ENCODE measurements at regions not wholly inside any gene's neighbourhood (a gene's known extent, or its start where the extent isn't known, plus 50 kb on each side); places are given as distances from the start of the nearest gene placed in this dataset.

DNA sequence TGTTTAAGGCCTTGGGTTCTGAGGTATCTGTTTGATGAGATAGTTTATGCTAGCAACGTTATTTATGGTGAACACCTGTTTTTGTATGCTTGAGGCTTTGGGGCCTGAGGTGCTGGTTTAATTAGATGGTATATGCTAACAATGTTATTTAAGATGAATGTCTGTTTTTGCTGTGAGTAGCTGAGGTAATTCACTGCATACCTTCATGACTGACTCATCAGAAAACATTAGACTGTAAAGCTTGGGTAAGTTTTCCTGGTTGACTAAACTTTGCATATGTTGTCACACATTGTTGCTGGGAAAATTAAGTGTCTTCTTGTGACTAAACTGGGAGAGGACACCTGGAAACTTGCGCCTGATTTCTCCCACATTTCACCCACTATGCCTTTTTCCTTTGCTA, 1026.6 kb downstream of the RAPGEF2 start (continued):
- TF ChIP-seq, protein P1, sequence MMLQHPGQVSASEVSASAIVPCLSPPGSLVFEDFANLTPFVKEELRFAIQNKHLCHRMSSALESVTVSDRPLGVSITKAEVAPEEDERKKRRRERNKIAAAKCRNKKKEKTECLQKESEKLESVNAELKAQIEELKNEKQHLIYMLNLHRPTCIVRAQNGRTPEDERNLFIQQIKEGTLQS (CRISPR knock-in tag; conservative IDR thresholded peaks at IDR 0.05) = no peak
- TF ChIP-seq NR3C1 (CRISPR knock-in tag; conservative IDR thresholded peaks at IDR 0.05; ENCODE audit: low read depth) = no peak

DNA sequence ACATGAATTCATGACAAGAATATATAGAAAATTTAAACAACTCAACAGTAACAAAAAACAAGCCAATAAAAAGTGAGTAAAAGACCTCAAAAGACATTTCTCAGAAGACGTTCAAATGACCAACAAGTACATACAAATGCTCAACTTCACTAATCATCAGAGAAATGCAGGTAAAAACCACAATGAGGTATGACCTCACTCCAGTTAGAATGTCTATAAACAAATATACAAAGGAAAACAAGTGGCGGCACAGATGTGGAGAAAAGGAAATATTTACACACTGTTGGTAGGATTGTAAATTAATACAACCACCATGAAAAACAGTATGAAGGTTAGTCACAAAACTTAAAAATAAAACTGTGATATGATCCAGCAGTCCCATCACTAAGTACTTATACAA, 1033.1 kb downstream of the RAPGEF2 start:
- Mint-ChIP-seq H3K4me1 (peaks cover 24% of the 10 kb centered on the region), H3K9me3 (peaks cover 27% of the 10 kb centered on the region), H3K27me3 (ENCODE audit: low read depth) (no peaks in the 10 kb centered on the region), H3K36me3 (peaks cover 18% of the 10 kb centered on the region), H3K4me3 (no peak overlapping the region), H3K27ac (no peak overlapping the region)
- TF ChIP-seq FOXP1 (CRISPR knock-in tag; IDR thresholded peaks at IDR 0.05; ENCODE audit: borderline replicate concordance) (no peak), TEAD1 (CRISPR knock-in tag; IDR thresholded peaks at IDR 0.05) (no peak), ZNF396 (CRISPR knock-in tag; IDR thresholded peaks at IDR 0.05; ENCODE audit: borderline replicate concordance) (no peak)
- TF ChIP-seq, protein P2, sequence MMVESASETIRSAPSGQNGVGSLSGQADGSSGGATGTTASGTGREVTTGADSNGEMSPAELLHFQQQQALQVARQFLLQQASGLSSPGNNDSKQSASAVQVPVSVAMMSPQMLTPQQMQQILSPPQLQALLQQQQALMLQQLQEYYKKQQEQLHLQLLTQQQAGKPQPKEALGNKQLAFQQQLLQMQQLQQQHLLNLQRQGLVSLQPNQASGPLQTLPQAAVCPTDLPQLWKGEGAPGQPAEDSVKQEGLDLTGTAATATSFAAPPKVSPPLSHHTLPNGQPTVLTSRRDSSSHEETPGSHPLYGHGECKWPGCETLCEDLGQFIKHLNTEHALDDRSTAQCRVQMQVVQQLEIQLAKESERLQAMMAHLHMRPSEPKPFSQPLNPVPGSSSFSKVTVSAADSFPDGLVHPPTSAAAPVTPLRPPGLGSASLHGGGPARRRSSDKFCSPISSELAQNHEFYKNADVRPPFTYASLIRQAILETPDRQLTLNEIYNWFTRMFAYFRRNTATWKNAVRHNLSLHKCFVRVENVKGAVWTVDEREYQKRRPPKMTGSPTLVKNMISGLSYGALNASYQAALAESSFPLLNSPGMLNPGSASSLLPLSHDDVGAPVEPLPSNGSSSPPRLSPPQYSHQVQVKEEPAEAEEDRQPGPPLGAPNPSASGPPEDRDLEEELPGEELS (CRISPR knock-in tag; IDR thresholded peaks at IDR 0.05) = no peak
- TF ChIP-seq, protein P3, sequence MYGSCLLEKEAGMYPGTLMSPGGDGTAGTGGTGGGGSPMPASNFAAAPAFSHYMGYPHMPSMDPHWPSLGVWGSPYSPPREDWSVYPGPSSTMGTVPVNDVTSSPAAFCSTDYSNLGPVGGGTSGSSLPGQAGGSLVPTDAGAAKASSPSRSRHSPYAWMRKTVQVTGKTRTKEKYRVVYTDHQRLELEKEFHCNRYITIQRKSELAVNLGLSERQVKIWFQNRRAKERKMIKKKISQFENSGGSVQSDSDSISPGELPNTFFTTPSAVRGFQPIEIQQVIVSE (CRISPR knock-in tag; IDR thresholded peaks at IDR 0.05; ENCODE audit: borderline replicate concordance) = no peak
- ChIA-PET POLR2A (no interaction called here), CTCF (no interaction called here)
- no peak for ATAC-seq
- DNase-seq (ENCODE audit: low spot score) = no peak

DNA sequence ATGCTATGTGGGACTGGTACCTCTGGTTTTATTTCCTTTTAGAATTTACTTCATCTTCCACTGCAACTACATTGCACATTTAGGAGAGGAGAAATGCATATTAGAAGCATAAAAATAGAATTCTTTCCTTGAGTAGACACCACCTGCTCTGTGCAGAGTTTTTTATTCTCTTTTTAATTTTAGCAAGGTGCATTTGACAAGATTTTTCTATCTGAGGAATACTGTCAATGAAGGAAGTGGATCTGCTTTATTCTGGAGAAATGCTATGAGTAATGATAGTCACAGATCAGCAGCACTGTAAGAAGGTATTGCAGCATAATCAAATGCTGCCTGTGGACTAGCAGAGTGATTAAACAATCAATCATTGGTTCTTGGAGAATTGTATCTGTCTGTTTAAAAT, 1038.3 kb downstream of the RAPGEF2 start:
- ATAC-seq (no peak), DNase-seq (ENCODE audit: low spot score) (no peak)
- Mint-ChIP-seq H3K9me3 (no peaks in the 10 kb centered on the region), H3K27me3 (ENCODE audit: low read depth) (no peaks in the 10 kb centered on the region), H3K4me1 (peaks cover 29% of the 10 kb centered on the region), H3K4me3 (no peak overlapping the region), H3K27ac (no peak overlapping the region), H3K36me3 (no peaks in the 10 kb centered on the region)
- POLR2A ChIA-PET = no interaction called here
- CTCF ChIA-PET = no interaction called here
- TF ChIP-seq JAZF1 (CRISPR knock-in tag; IDR thresholded peaks at IDR 0.05) = no peak
- TF ChIP-seq, protein P4, sequence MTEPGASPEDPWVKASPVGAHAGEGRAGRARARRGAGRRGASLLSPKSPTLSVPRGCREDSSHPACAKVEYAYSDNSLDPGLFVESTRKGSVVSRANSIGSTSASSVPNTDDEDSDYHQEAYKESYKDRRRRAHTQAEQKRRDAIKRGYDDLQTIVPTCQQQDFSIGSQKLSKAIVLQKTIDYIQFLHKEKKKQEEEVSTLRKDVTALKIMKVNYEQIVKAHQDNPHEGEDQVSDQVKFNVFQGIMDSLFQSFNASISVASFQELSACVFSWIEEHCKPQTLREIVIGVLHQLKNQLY (CRISPR knock-in tag; IDR thresholded peaks at IDR 0.05) = no peak
- TF ChIP-seq, protein P5, sequence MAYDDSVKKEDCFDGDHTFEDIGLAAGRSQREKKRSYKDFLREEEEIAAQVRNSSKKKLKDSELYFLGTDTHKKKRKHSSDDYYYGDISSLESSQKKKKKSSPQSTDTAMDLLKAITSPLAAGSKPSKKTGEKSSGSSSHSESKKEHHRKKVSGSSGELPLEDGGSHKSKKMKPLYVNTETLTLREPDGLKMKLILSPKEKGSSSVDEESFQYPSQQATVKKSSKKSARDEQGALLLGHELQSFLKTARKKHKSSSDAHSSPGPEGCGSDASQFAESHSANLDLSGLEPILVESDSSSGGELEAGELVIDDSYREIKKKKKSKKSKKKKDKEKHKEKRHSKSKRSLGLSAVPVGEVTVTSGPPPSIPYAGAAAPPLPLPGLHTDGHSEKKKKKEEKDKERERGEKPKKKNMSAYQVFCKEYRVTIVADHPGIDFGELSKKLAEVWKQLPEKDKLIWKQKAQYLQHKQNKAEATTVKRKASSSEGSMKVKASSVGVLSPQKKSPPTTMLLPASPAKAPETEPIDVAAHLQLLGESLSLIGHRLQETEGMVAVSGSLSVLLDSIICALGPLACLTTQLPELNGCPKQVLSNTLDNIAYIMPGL (CRISPR knock-in tag; IDR thresholded peaks at IDR 0.05) = no peak
- TF ChIP-seq MYBL2 (CRISPR knock-in tag; IDR thresholded peaks at IDR 0.05) = no peak
- TF ChIP-seq TEAD4 (CRISPR knock-in tag; IDR thresholded peaks at IDR 0.05) = no peak
- no peak for TF ChIP-seq SMAD3 (CRISPR knock-in tag; IDR thresholded peaks at IDR 0.05; ENCODE audit: borderline replicate concordance)

DNA sequence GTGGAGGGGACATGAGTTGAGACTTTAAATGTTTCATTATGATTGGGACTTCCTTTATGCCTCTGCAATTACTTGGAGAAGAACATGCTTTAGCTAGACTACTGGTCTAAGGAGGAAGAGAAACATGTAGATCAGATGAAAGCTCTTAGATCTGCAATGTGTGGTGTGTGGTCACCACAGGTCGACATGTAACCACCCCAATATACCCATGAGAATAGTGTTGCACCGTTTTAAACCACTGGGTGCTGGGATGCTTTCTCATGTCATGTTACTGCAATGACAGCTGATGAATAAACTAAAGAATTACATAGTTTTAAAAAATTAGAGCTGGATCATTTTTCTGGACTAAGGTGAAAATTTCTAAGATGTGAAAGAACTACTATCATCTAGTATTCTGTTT, 1039.7 kb downstream of the RAPGEF2 start:
- Mint-ChIP-seq H3K27me3 (ENCODE audit: low read depth) (no peaks in the 10 kb centered on the region), H3K36me3 (no peaks in the 10 kb centered on the region), H3K4me3 (no peak overlapping the region), H3K27ac (0 out of 2 replicates have a peak overlapping the region, but pooled peaks have one; percentile 10), H3K4me1 (peaks cover 29% of the 10 kb centered on the region), H3K9me3 (no peaks in the 10 kb centered on the region)
- ATAC-seq = no peak
- no peak for DNase-seq (ENCODE audit: low spot score)
- POLR2A ChIA-PET = no interaction called here
- CTCF ChIA-PET = no interaction called here
- TF ChIP-seq GABPB1 (CRISPR knock-in tag; IDR thresholded peaks at IDR 0.05) (no peak), RELA (CRISPR knock-in tag; IDR thresholded peaks at IDR 0.05; ENCODE audit: borderline replicate concordance) (no peak), KAT7 (CRISPR knock-in tag; IDR thresholded peaks at IDR 0.05; ENCODE audit: borderline replicate concordance) (no peak), CBFB (CRISPR knock-in tag; IDR thresholded peaks at IDR 0.05; ENCODE audit: low read depth) (no peak)
- TF ChIP-seq, protein P6, sequence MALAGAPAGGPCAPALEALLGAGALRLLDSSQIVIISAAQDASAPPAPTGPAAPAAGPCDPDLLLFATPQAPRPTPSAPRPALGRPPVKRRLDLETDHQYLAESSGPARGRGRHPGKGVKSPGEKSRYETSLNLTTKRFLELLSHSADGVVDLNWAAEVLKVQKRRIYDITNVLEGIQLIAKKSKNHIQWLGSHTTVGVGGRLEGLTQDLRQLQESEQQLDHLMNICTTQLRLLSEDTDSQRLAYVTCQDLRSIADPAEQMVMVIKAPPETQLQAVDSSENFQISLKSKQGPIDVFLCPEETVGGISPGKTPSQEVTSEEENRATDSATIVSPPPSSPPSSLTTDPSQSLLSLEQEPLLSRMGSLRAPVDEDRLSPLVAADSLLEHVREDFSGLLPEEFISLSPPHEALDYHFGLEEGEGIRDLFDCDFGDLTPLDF (CRISPR knock-in tag; IDR thresholded peaks at IDR 0.05) = no peak
- TF ChIP-seq, protein P7, sequence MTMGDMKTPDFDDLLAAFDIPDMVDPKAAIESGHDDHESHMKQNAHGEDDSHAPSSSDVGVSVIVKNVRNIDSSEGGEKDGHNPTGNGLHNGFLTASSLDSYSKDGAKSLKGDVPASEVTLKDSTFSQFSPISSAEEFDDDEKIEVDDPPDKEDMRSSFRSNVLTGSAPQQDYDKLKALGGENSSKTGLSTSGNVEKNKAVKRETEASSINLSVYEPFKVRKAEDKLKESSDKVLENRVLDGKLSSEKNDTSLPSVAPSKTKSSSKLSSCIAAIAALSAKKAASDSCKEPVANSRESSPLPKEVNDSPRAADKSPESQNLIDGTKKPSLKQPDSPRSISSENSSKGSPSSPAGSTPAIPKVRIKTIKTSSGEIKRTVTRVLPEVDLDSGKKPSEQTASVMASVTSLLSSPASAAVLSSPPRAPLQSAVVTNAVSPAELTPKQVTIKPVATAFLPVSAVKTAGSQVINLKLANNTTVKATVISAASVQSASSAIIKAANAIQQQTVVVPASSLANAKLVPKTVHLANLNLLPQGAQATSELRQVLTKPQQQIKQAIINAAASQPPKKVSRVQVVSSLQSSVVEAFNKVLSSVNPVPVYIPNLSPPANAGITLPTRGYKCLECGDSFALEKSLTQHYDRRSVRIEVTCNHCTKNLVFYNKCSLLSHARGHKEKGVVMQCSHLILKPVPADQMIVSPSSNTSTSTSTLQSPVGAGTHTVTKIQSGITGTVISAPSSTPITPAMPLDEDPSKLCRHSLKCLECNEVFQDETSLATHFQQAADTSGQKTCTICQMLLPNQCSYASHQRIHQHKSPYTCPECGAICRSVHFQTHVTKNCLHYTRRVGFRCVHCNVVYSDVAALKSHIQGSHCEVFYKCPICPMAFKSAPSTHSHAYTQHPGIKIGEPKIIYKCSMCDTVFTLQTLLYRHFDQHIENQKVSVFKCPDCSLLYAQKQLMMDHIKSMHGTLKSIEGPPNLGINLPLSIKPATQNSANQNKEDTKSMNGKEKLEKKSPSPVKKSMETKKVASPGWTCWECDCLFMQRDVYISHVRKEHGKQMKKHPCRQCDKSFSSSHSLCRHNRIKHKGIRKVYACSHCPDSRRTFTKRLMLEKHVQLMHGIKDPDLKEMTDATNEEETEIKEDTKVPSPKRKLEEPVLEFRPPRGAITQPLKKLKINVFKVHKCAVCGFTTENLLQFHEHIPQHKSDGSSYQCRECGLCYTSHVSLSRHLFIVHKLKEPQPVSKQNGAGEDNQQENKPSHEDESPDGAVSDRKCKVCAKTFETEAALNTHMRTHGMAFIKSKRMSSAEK (CRISPR knock-in tag; IDR thresholded peaks at IDR 0.05; ENCODE audit: borderline replicate concordance) = no peak

All from WTC11 (cell line).